ENCODE measurements at regions not wholly inside any gene's neighbourhood (a gene's known extent, or its start where the extent isn't known, plus 50 kb on each side); places are given as distances from the start of the nearest gene placed in this dataset.

- Histone ChIP-seq H3K4me1 (no peaks in the 10 kb centered on the region), H3K9me3 (no peaks in the 10 kb centered on the region), H3K36me3 (ENCODE audit: control insufficient read depth, insufficient read depth, low read length) (no peaks in the 10 kb centered on the region), H3K4me3 (ENCODE audit: low read depth, low read length) (no peak overlapping the region), H3K27me3 (replicated peaks; ENCODE audit: control insufficient read depth, insufficient read depth, low read length) (no peaks in the 10 kb centered on the region)
- Mint-ChIP-seq H3K9me3 (ENCODE audit: unreplicated experiment) (no peaks in the 10 kb centered on the region), H3K36me3 (ENCODE audit: insufficient read depth, unreplicated experiment) (no peaks in the 10 kb centered on the region), H3K4me1 (ENCODE audit: low read depth, unreplicated experiment) (no peaks in the 10 kb centered on the region), H3K27me3 (ENCODE audit: insufficient read depth, unreplicated experiment) (no peaks in the 10 kb centered on the region), H3K27ac (ENCODE audit: unreplicated experiment) (no peak overlapping the region), H3K4me3 (ENCODE audit: unreplicated experiment) (no peak overlapping the region)
- no peak for TF ChIP-seq CTCF (IDR thresholded peaks at IDR 0.05; ENCODE audit: insufficient read depth in 1 of 2, low read depth in 1 of 2, low read length in 1 of 2, severe bottlenecking in 1 of 2, unreplicated experiment in 1 of 2)
- intact Hi-C loops (cut with micrococcal nuclease; ENCODE audit: unreplicated experiment) = no loop called here
- ChIA-PET POLR2A (no interaction called here), CTCF (no interaction called here)
- no TSS peak for BruUV-seq (replicated peaks)
- DNase-seq = no peak
Observed at GRCh38 chr6:126620719-126621118, 280.8 kb downstream of the CENPW start.

- no TSS peak for BruUV-seq (replicated peaks)
- peak in 1 of 2 experiments; percentile 47 for DNase-seq
- POLR2A ChIA-PET = no interaction called here
- Mint-ChIP-seq H3K27me3 (ENCODE audit: insufficient read depth, unreplicated experiment) (no peaks in the 10 kb centered on the region), H3K36me3 (ENCODE audit: insufficient read depth, unreplicated experiment) (no peaks in the 10 kb centered on the region), H3K27ac (ENCODE audit: unreplicated experiment) (no peak overlapping the region), H3K4me1 (ENCODE audit: low read depth, unreplicated experiment) (no peaks in the 10 kb centered on the region), H3K4me3 (ENCODE audit: unreplicated experiment) (no peak overlapping the region), H3K9me3 (ENCODE audit: unreplicated experiment) (no peaks in the 10 kb centered on the region)
- no peaks in the 10 kb centered on the region for H3K36me3 ChIP-seq (ENCODE audit: control insufficient read depth, insufficient read depth, low read length)
- no peaks in the 10 kb centered on the region for H3K4me1 ChIP-seq
- intact Hi-C loops (cut with micrococcal nuclease; ENCODE audit: unreplicated experiment) = no loop called here
- CTCF ChIA-PET = no interaction called here
- no peak overlapping the region for H3K4me3 ChIP-seq (ENCODE audit: low read depth, low read length)
- no peaks in the 10 kb centered on the region for H3K9me3 ChIP-seq
- H3K27me3 ChIP-seq (replicated peaks; ENCODE audit: control insufficient read depth, insufficient read depth, low read length) = no peaks in the 10 kb centered on the region
- no peak for TF ChIP-seq CTCF (IDR thresholded peaks at IDR 0.05; ENCODE audit: insufficient read depth in 1 of 2, low read depth in 1 of 2, low read length in 1 of 2, severe bottlenecking in 1 of 2, unreplicated experiment in 1 of 2)
Observed at GRCh38 chr6:126625019-126625418, 285.1 kb downstream of the CENPW start.

- Histone ChIP-seq H3K9me3 (no peaks in the 10 kb centered on the region), H3K36me3 (ENCODE audit: control insufficient read depth, insufficient read depth, low read length) (no peaks in the 10 kb centered on the region), H3K4me3 (ENCODE audit: low read depth, low read length) (no peak overlapping the region), H3K4me1 (no peaks in the 10 kb centered on the region), H3K27me3 (replicated peaks; ENCODE audit: control insufficient read depth, insufficient read depth, low read length) (no peaks in the 10 kb centered on the region)
- H3K4me1 Mint-ChIP-seq (ENCODE audit: low read depth, unreplicated experiment) = no peaks in the 10 kb centered on the region
- no peak for DNase-seq
- ChIA-PET CTCF (no interaction called here), POLR2A (no interaction called here)
- H3K36me3 Mint-ChIP-seq (ENCODE audit: insufficient read depth, unreplicated experiment) = no peaks in the 10 kb centered on the region
- no peaks in the 10 kb centered on the region for H3K27me3 Mint-ChIP-seq (ENCODE audit: insufficient read depth, unreplicated experiment)
- no peaks in the 10 kb centered on the region for H3K9me3 Mint-ChIP-seq (ENCODE audit: unreplicated experiment)
- no peak for TF ChIP-seq CTCF (IDR thresholded peaks at IDR 0.05; ENCODE audit: insufficient read depth in 1 of 2, low read depth in 1 of 2, low read length in 1 of 2, severe bottlenecking in 1 of 2, unreplicated experiment in 1 of 2)
- no TSS peak for BruUV-seq (replicated peaks)
- intact Hi-C loops (cut with micrococcal nuclease; ENCODE audit: unreplicated experiment) = no loop called here
- no peak overlapping the region for H3K4me3 Mint-ChIP-seq (ENCODE audit: unreplicated experiment)
- H3K27ac Mint-ChIP-seq (ENCODE audit: unreplicated experiment) = no peak overlapping the region
Observed at GRCh38 chr6:126628125-126628524, 288.2 kb downstream of the CENPW start.

Measured in Caco-2 (cell line).